GM21576 (cell line): ENCODE measurements at regions not wholly inside any gene's neighbourhood (a gene's known extent, or its start where the extent isn't known, plus 50 kb on each side); places are given as distances from the start of the nearest gene placed in this dataset.
"Not testable (repeated sequence)": the region's sequence is repeated elsewhere in the genome, so short reads cannot be mapped to it uniquely, and the experiment has no call there.

ENCODE experiments used
- ATAC-seq: cut with Tn5 transposase; IDR thresholded peaks from one replicate; pipeline ENCODE4 v1.9.1; 2021; ENCODE audit warnings: mild to moderate bottlenecking, moderate library complexity; ENCODE audit not compliant: unreplicated experiment

DNA sequence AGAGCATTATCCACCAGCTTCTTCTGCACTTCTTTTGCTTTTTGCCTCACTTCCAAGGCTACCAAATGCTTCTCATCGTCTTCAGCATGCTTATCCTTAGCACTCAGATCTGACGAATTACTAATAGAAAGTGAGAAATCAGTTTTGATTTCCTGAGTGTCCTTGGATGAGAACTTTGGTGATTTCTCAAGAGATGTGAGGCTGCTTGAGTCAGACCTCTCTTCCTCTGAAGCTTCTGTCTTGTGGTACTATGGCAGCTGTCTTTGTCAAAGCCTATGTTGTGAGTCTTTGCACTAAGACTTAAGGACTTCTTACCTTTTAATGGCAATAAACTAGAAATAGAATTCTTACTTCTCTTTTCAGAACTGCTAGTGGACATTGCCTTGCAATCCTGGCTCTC lies 169.9 kb downstream of the CPE start:
- ATAC-seq, result no peak

DNA sequence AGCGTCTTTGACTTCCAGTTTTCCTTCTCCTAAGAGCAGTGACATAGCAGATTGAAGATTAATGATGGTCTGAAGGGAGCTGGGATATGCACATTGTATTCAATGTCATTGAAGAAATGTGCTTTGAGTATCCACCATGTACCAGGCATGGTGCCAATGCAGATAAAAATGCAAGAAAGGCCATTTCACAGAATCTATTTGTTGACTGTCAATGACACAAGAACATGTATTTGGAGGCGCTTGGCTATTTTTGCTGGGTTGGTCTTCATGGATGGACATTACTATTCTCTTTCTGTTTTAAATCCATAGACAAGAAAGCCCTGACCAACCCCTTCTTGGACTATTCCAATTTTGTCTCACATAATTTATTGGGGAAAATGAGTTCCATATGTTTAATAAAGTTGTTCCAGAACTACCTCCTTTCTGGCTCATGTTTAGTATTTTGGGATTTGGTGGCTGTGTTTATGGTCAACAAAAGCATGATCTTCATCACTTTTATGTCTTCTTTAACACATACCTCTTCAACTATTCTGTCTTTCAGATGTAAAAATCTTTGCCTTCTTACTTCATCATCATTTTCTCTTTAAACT lies 174.5 kb downstream of the CPE start:
- ATAC-seq, result no peak

DNA sequence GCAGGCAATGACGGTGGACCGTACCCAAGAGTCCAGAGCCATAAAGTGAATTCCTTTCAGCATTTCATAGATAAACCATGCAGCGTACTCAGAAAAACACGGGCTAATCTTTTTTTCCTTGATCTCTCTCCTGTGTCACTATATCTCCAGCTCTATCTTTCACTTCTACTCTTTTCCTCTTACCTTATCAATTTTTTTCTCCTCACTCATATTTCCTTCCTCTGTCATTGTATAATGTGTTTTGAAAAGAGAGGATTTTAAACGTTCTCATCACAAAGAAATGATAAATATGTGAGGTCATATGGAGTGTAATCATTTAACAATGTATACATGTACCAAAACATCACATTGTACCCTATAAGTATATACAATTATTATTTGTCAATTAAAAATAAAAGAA lies 176.5 kb downstream of the CPE start:
- ATAC-seq, result no peak

DNA sequence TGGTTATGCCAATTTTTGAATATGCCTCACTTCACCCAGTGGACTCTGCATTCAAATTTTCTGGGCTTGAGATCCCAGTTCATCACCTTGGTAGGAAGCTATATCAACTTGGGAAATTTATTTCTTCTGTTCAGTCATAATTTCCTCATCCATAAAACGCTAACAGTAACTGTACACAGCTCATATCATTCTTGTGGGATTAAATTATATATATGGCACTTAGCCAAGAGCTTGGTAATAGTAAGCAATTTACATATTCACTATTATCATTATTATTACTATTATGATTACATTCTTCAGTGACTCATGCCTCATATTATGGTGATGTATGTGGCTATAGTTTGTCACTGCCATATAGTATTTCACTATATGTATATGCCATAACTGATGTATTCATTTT lies 177.6 kb downstream of the CPE start:
- ATAC-seq, result no peak

DNA sequence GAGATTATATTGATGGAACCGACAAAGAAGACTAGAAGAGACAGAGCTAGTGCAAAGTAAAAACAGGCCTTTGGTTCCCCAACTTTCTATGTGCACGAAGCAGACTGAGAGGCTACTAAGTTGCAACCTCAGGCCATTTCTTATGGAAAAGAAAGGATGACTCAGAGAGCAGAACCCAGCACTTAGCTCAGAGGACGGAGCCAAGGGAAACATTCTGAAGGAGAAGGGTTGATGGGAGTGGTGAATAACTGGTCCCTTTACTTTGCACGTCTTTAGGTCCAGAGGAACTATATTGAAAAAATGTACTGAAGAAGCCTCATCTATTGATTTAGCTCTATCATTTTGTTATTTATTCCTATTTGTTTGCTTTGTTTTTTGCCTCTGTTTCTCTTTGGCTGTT lies 182.1 kb downstream of the CPE start:
- no peak for ATAC-seq

DNA sequence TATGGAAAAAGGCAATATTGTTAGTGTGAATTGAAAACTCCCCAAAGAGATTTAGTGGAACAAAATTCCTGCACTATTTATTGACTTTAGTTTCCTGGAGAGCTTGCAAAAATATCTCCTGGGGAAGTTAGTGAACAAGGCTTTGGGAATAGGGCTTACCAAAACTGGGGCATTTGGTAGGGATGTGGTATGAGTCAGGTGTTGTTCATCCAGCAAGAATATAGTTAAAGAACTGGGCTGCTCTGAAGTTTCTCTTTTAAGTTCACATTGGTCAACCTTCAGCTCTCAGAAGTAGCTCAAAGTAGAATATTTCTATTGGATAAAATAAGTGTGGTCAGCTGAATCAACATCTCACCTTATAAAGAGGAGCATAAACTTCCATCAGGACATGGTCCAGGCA lies 185.0 kb downstream of the CPE start:
- no peak for ATAC-seq

DNA sequence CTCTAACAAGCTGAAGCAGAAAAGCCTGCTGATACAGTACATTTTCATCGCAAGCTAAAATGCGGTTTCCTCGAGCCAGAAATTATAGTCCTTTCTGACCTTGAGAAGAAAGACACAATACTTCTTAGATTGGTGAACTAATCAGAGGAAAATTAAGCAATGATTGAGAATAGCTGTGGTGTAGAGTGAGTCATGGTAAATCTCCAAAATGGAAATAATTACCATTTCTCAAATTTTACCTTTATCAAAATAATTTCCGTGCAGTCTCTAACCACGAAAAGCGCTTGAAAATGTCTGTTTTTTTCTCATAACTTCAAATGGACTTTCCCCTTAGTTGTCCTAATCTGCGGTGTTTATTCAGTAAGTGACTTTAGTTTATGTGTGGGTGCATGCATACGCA lies 190.2 kb downstream of the CPE start:
- ATAC-seq, result no peak

DNA sequence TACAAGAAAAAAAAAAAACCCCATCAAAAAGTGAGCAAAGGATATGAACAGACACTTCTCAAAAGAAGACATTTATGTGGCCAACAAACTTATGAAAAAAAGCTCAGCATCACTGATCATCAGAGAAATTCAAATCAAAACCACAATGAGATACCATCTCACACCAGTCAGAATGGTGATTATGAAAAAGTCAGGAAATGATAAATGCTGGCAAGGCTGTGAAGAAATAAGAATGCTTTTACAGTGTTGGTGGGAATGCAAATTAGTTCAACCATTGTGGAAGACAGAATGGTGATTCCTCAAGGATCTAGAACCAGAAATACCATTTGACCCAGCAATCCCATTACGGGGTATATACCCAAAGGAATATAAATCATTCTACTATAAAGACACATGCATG lies 192.7 kb downstream of the CPE start:
- not testable (repeated sequence) for ATAC-seq

DNA sequence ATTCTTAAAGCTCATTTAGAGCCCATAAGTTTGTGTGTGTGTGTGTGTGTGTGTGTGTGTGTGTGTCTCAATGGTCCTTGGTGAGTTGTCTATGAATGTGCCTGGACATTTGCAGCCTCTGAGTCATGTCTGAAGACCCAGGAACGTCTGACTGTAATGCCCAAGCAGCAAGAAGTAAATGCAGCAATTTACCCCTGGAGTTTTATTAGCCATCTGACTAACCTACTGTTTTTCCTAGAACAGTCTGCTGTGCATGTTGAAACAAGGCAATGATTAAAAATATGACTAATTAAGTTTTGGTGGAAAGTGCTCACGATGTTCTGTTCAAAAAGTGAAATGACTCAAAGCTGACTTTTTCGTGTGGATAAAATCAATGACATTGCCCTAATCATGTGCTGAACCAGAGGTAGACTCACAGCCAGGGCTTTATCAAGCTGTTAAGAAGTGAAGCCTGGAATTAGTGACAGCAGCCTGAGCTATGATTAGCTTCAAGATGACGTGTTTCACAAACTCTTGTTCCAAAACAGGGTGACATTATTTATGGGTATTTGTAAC lies 201.6 kb downstream of the CPE start:
- no peak for ATAC-seq

DNA sequence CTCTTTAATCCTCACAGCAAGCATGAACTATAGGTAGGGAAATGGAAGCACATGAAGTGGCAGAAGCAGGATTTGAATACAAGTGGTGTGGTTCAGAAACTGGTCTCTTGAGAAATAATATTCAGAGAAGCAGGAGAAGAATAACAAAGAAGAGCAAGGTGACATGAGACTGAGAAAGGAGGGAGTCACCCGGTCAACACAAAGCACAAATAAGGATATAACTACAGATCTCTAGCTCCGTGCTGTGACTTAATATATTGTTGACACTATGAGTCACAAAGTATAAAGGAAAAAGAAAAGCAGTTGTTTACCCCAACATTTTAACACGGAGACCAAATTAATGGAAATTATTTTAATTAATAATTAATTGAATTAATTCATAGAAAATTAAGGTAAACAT lies 204.5 kb downstream of the CPE start:
- no peak for ATAC-seq

DNA sequence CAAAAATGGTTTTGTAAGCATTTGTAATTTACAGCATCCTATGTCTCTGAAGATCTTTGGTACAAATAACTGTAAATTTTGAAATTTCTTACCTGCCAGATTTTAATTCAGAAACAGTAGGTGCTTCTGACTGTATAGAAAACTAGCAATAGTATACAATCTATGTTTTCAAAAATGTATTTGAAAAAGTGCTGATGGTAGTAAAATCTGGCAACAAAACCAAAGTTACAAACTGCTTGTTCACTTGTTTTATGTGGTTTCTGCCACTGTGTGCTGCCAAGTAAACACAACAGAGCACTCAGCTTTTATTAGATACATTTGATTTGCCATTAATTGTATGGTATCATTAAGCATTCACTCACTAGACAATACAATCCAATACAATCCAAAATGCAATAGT lies 206.1 kb downstream of the CPE start:
- no peak for ATAC-seq

DNA sequence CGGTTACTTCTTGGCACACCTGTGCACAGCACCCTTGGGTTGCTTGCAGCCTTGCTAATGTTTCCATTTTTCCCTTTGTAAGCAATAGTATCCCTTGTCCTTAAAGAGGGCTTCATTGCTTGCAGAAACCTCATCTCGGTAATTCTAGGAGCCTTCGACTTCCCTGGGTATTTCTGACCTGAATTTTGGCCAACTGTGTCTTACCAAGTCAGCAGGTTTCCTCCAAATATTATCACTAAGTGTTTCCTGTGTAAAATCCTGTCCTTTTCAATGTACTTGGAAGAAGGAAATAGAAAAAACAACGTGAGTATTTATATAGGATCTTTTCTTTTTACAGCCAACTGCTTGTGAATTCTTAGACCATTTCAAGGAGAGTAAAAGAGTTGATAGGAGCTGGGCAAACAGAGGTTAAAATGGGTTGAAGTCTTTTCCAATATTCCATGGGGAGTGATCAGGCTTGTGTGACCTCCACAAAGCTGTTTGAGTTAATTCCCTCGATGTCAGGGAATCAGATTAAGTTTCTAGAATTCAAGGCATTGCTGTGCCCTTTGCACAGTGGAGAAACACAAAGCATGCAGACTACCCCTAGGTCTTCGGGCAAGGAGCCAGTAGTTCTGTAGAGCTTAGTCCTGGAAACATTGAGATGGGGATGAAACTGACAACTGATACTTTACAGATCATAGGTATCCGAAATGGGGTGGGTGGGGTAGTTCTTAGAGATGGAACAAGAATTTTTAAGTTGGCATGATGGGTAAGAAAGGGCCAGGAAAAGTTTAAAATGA lies 209.9 kb downstream of the CPE start:
- ATAC-seq, result no peak

DNA sequence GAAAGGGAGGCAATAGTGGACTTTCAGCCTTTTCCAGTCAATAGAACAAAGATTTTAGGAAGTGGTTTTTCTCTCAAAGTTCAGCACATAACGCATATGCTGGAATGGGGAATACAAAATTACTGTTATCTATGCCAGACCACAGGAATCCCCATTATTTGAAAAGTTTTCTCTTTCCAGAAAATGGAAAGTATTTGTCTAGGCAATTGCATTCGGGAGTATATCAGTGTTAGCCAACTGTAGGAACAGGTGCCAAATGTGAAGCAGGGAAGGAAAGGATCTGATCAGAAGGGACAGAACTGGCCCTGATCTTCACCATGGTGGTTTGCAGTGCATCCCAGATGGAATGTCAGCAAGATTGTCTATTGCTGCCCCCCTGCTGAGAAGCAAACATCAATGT lies 213.6 kb downstream of the CPE start:
- ATAC-seq, result no peak

DNA sequence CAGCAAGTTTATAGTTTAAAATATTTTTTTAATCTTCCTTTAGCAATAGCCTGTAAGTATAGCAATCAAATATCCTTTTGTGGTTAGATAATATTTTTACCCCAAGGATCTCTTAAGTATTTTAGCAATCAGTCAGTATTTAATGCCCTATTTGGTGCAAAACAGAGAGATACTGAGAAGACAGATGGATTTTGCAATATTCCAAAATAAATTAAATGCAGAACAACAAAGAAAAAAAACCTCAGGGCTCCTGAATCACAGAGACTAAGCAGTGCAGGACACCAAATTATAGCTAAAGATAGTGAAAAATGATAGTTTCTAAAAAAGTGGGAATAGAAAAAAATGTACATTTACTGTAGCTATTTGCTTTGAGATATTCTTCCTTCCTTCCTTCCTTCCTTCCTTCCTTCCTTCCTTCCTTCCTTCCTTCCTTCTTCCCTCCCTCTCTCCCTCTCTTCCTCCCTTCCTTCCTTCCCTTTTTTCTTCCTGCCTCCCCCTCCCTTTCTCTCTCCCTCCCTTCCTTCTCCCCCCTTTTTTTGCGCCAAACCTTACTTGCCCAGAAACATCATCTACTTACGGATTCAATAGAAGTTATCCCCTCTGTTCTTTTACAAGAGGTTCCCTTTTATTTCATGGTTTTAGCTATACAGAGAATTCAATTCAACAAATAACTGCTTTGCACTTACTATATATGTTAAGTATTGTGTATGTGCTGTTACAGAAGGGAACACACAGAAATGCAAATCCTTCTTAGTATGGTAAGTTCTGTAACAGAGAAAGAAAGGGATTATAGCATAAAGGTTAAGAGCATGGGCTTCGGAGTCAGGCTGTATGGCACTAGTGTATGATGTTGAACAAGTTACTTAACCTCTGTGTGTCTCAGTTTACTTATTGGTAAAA lies 219.0 kb downstream of the CPE start:
- ATAC-seq, result no peak

DNA sequence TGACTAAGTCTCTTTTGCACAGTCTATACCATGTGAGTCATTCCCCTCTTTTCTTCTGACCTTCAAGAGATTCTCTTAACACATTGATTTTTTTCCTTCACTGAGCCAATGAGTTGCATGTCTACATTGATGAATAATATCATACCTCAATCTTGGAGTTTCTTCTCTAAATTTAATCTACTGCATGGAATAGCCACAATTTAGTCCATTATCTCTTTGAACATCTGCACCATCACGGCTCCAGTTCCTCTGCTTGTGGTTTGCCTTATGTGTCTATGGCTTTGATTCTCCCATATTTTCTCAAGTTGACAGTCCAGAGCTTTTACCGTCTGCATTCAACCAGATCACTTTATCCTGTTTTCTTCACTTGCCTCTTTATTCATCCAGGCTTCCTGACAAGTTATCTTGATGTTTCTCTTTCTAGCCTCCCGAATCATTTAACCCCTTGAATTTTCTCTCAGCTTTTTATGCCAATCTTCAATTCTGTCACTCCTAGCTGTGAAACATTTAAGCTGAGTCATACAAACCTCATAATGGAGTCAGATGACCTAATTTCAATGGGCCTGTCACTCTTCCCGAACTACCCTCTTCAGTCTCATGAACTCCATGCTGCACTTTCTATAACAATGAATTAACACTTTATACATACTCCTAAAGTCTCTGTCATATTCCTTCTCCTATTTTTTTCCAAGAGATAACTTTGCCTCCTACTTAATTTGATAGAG lies 222.3 kb downstream of the CPE start:
- no peak for ATAC-seq

DNA sequence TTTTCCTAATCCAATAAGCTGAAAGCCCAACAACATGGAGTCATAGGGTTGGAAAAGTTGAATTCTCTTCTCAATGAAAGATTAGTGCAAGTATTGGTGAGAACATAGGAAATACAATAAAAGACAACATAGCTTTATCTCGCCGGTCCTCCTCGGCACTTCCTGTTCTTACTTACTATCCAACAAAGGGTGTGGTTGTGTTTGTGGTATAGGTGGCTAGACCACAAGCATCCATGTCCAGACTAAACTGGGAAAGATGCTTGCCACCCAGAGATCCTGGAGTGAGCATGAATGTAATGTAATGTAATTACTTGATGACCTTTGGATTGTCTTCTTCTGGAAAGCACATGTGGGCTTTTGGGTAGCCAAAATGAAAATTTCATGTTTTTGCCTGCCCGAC lies 223.8 kb downstream of the CPE start:
- no peak for ATAC-seq

DNA sequence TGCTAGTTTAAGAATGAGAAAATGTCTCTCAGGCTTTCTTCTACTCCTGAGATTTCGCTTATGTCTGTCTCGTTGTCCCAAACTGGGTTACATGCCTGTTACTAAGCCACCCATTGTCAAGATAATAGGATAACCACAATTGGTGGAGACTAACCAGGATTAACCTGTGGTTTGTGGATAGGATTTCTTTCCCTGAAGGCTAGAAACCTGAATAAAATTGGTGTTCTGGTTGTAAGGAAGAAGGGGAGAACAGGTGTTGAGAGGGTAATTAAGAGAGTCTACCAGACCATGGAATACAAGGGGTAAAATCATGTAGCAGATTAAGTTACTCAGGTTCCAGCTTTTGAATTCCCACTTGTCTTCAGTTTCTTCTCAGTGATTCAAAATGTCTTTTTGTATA lies 225.4 kb downstream of the CPE start:
- ATAC-seq, result no peak

DNA sequence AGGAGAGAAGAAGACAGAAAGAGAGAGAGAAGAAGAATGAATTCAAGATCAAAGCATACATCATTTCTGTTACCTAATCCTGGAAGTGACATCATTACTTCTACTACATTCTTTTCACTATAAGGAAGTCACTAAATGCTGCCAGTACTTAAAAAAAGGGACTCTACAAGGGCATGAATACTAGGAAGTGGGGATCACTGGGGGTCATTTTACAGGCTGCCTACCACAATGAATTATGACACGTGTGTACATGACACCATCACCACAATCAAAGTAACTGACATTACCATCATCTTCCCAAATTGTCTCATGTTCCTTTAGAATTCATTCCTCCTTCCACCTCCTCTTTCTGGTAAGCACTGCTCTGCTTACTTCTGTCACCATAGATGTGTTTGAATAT lies 227.0 kb downstream of the CPE start:
- no peak for ATAC-seq

DNA sequence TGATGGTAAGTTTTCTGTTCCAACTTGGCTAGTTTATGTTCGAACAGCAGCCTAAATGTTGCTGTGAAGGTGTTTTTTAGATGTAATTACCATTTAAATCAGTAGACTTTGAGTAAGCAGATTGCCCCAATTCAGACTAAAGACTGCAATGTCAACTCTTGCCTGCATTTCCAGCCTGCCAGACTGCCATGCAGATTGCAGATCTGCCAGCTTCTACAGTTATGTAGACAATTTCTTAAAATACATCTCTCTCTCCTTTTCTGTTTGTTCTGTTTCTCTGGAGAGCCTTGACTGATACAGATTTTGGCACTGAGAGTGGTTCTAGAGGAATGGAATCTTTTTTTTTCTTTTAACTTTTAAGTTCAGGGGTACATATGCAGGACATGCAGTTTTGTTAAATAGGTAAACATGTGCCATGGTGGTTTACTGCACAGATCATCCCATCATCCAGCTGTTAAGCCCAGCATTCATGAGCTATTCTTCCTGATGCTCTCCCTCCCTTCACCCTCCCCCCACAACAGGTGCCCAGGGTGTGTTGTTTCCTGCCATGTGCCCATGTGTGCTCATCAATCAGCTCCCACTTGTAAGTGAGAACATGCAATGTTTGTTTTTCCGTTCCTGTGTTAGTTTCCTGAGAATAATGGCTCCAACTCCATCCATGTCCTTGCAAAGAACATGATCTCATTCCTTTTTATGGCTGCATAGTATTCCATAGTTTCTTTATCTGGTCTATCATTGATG lies 227.8 kb downstream of the CPE start:
- no peak for ATAC-seq

DNA sequence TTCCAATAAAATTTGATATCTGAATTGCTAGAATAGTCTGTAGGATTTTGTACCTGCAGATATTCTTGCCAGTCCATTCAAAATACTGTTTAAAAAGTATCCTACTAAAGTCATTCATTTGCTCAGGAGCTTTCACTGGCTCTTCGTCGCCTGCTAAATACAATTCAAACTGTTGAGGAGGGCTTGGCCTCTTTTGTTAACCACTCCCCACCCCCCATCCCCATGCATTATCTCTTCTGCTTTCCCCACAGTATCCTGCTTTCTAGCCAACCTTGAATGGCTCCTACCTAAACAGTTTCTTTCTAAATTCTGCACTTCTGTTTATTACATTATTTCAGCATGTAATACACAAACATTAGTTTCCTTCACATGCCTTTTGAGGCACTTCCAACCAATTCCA lies 230.8 kb downstream of the CPE start:
- no peak for ATAC-seq
